Muscle of leg (tissue), 3 donors: ENCODE measurements at regions not wholly inside any gene's neighbourhood (a gene's known extent, or its start where the extent isn't known, plus 50 kb on each side); places are given as distances from the start of the nearest gene placed in this dataset.

Source experiments
- DNase-seq: peaks from one replicate; pipeline ENCODE4 v3.0.0; 2013
- H3K27ac ChIP-seq: one replicate; pipeline ENCODE4 v1.5.1; 2013; ENCODE audit warnings: mild to moderate bottlenecking, low read length, control low read depth
- H3K27me3 ChIP-seq: one replicate; pipeline ENCODE4 v1.6.1; 2013; ENCODE audit warnings: low read length; ENCODE audit not compliant: control insufficient read depth, insufficient read depth
- H3K36me3 ChIP-seq: one replicate; pipeline ENCODE4 v1.6.1; 2013; ENCODE audit warnings: low read length; ENCODE audit not compliant: control insufficient read depth, insufficient read depth
- H3K4me1 ChIP-seq: one replicate; pipeline ENCODE4 v1.6.1; 2013; ENCODE audit warnings: low read length; ENCODE audit not compliant: control insufficient read depth, insufficient read depth
- H3K4me3 ChIP-seq: one replicate; pipeline ENCODE4 v1.5.1; 2013; ENCODE audit warnings: low read length, control low read depth
- H3K9me3 ChIP-seq: replicated peaks from 2 replicates; pipeline ENCODE4 v1.6.1; 2013; ENCODE audit warnings: low read depth, low read length; ENCODE audit not compliant: control insufficient read depth
- WGBS: methylation state at CpG from one replicate; pipeline ENCODE4 v1.1.5; 2013; ENCODE audit warnings: missing lambda C conversion rate; ENCODE audit not compliant: insufficient coverage; 5-methylcytosine and 5-hydroxymethylcytosine counted together

- H3K9me3 ChIP-seq, result no peaks in the 10 kb centered on the region
- no peaks in the 10 kb centered on the region for H3K4me1 ChIP-seq
- no peaks in the 10 kb centered on the region for H3K27me3 ChIP-seq
- 50% methylated on average over 1 of the region's 3 CpGs for WGBS
- DNase-seq, result no peak
- H3K27ac ChIP-seq, result no peak overlapping the region
- no peak overlapping the region for H3K4me3 ChIP-seq
- H3K36me3 ChIP-seq, result no peaks in the 10 kb centered on the region
Measured at GRCh38 chr14:22046063-22046462, 372.4 kb upstream of the OR4E1 start.

GRCh38 chr14:22044193-22044592 lies 370.6 kb upstream of the OR4E1 start:
- no CpG with 5 or more reads among the region's 5 CpGs for WGBS
- H3K36me3 ChIP-seq, result no peaks in the 10 kb centered on the region
- H3K4me3 ChIP-seq, result no peak overlapping the region
- DNase-seq, result no peak
- H3K27ac ChIP-seq, result no peak overlapping the region
- H3K27me3 ChIP-seq, result no peaks in the 10 kb centered on the region
- H3K9me3 ChIP-seq, result no peaks in the 10 kb centered on the region
- no peaks in the 10 kb centered on the region for H3K4me1 ChIP-seq

GRCh38 chr14:22040781-22041125 lies 367.1 kb upstream of the OR4E1 start:
- H3K4me1 ChIP-seq, result no peaks in the 10 kb centered on the region
- 67% methylated on average over 2 of the region's 3 CpGs for WGBS

GRCh38 chr14:22039938-22040780 lies 366.5 kb upstream of the OR4E1 start:
- no peaks in the 10 kb centered on the region for H3K9me3 ChIP-seq
- no peaks in the 10 kb centered on the region for H3K27me3 ChIP-seq
- no peaks in the 10 kb centered on the region for H3K4me1 ChIP-seq
- 62% methylated on average over 2 of the region's 6 CpGs for WGBS
- H3K4me3 ChIP-seq, result no peak overlapping the region
- DNase-seq, result no peak
- H3K27ac ChIP-seq, result no peak overlapping the region
- no peaks in the 10 kb centered on the region for H3K36me3 ChIP-seq

More at GRCh38 chr14:22040781-22041125, 367.1 kb upstream of the OR4E1 start:
- H3K27ac ChIP-seq, result no peak overlapping the region
- no peak for DNase-seq
- no peaks in the 10 kb centered on the region for H3K27me3 ChIP-seq
- H3K4me3 ChIP-seq, result no peak overlapping the region
- no peaks in the 10 kb centered on the region for H3K9me3 ChIP-seq
- no peaks in the 10 kb centered on the region for H3K36me3 ChIP-seq

- no peaks in the 10 kb centered on the region for H3K27me3 ChIP-seq
- H3K36me3 ChIP-seq, result no peaks in the 10 kb centered on the region
- no peaks in the 10 kb centered on the region for H3K9me3 ChIP-seq
- no peak overlapping the region for H3K27ac ChIP-seq
- DNase-seq, result no peak
- WGBS, result no CpG with 5 or more reads among the region's 2 CpGs
- H3K4me3 ChIP-seq, result no peak overlapping the region
- H3K4me1 ChIP-seq, result no peaks in the 10 kb centered on the region
Measured at GRCh38 chr14:22036541-22037239, 363.1 kb upstream of the OR4E1 start.

- Histone ChIP-seq H3K4me1 (no peaks in the 10 kb centered on the region), H3K9me3 (no peaks in the 10 kb centered on the region), H3K27ac (no peak overlapping the region), H3K4me3 (no peak overlapping the region), H3K27me3 (no peaks in the 10 kb centered on the region), H3K36me3 (no peaks in the 10 kb centered on the region)
- WGBS, result 63% methylated on average over 2 of the region's 2 CpGs
- no peak for DNase-seq
Measured at GRCh38 chr14:22026527-22026926, 352.9 kb upstream of the OR4E1 start.

- Histone ChIP-seq H3K36me3 (no peaks in the 10 kb centered on the region), H3K4me3 (no peak overlapping the region), H3K9me3 (no peaks in the 10 kb centered on the region), H3K4me1 (no peaks in the 10 kb centered on the region), H3K27ac (no peak overlapping the region), H3K27me3 (no peaks in the 10 kb centered on the region)
- no CpG with 5 or more reads among the region's 1 CpG for WGBS
- DNase-seq, result no peak
Measured at GRCh38 chr14:22025879-22026278, 352.3 kb upstream of the OR4E1 start.

GRCh38 chr14:22024137-22024536 lies 350.5 kb upstream of the OR4E1 start:
- Histone ChIP-seq H3K4me3 (no peak overlapping the region), H3K36me3 (no peaks in the 10 kb centered on the region), H3K4me1 (no peaks in the 10 kb centered on the region), H3K27me3 (no peaks in the 10 kb centered on the region), H3K27ac (no peak overlapping the region), H3K9me3 (no peaks in the 10 kb centered on the region)
- peak; percentile 55 for DNase-seq
- no CpG with 5 or more reads among the region's 1 CpG for WGBS

- no peaks in the 10 kb centered on the region for H3K4me1 ChIP-seq
- H3K4me3 ChIP-seq, result no peak overlapping the region
- H3K9me3 ChIP-seq, result no peaks in the 10 kb centered on the region
- WGBS, result no CpG with 5 or more reads among the region's 1 CpG
- H3K36me3 ChIP-seq, result no peaks in the 10 kb centered on the region
- H3K27ac ChIP-seq, result no peak overlapping the region
- H3K27me3 ChIP-seq, result no peaks in the 10 kb centered on the region
- DNase-seq, result no peak
Measured at GRCh38 chr14:22018890-22019289, 345.3 kb upstream of the OR4E1 start.

- Histone ChIP-seq H3K9me3 (no peaks in the 10 kb centered on the region), H3K27ac (no peak overlapping the region), H3K36me3 (no peaks in the 10 kb centered on the region), H3K4me1 (no peaks in the 10 kb centered on the region), H3K27me3 (no peaks in the 10 kb centered on the region), H3K4me3 (no peak overlapping the region)
- 52% methylated on average over 3 of the region's 3 CpGs for WGBS
- no peak for DNase-seq
Measured at GRCh38 chr14:22012452-22012851, 338.8 kb upstream of the OR4E1 start.
